ENCODE measurements at regions not wholly inside any gene's neighbourhood (a gene's known extent, or its start where the extent isn't known, plus 50 kb on each side); places are given as distances from the start of the nearest gene placed in this dataset.

DNA sequence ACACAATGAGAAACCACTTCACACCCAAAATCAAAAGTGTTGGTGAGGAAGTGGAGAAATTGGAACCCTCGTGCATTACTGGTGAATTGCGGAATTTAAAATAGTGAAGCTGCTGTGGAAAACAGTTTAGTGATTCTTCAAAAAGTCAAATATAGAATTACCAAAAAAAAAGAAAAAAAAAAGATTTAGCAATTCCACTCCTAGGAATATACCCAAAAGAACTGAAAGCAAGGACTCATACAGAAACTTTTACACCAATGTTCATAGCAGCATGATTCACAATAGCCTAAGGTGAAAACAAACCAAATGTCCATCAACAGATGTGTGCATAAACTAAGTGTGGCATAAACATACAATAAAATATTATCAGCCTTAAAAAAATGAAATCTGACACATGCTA is 364.3 kb upstream of the FAM241A start:
- no peak overlapping the region for H3K4me3 ChIP-seq
- no peak for DNase-seq (ENCODE audit: low spot score)
- H3K27ac ChIP-seq: no peak overlapping the region
- TF ChIP-seq, protein P1, sequence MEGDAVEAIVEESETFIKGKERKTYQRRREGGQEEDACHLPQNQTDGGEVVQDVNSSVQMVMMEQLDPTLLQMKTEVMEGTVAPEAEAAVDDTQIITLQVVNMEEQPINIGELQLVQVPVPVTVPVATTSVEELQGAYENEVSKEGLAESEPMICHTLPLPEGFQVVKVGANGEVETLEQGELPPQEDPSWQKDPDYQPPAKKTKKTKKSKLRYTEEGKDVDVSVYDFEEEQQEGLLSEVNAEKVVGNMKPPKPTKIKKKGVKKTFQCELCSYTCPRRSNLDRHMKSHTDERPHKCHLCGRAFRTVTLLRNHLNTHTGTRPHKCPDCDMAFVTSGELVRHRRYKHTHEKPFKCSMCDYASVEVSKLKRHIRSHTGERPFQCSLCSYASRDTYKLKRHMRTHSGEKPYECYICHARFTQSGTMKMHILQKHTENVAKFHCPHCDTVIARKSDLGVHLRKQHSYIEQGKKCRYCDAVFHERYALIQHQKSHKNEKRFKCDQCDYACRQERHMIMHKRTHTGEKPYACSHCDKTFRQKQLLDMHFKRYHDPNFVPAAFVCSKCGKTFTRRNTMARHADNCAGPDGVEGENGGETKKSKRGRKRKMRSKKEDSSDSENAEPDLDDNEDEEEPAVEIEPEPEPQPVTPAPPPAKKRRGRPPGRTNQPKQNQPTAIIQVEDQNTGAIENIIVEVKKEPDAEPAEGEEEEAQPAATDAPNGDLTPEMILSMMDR (IDR thresholded peaks at IDR 0.05): no peak

GRCh38 chr4:111781611-111782010 is 363.6 kb upstream of the FAM241A start:
- no peak overlapping the region for H3K27ac ChIP-seq
- DNase-seq (ENCODE audit: low spot score): no peak
- TF ChIP-seq, protein P1 (IDR thresholded peaks at IDR 0.05): no peak

GRCh38 chr4:111788099-111788498 is 357.2 kb upstream of the FAM241A start:
- H3K4me3 ChIP-seq: no peak overlapping the region
- TF ChIP-seq, protein P1 (IDR thresholded peaks at IDR 0.05): no peak

More at GRCh38 chr4:111781611-111782010, 363.6 kb upstream of the FAM241A start:
- no peak overlapping the region for H3K4me3 ChIP-seq

DNA sequence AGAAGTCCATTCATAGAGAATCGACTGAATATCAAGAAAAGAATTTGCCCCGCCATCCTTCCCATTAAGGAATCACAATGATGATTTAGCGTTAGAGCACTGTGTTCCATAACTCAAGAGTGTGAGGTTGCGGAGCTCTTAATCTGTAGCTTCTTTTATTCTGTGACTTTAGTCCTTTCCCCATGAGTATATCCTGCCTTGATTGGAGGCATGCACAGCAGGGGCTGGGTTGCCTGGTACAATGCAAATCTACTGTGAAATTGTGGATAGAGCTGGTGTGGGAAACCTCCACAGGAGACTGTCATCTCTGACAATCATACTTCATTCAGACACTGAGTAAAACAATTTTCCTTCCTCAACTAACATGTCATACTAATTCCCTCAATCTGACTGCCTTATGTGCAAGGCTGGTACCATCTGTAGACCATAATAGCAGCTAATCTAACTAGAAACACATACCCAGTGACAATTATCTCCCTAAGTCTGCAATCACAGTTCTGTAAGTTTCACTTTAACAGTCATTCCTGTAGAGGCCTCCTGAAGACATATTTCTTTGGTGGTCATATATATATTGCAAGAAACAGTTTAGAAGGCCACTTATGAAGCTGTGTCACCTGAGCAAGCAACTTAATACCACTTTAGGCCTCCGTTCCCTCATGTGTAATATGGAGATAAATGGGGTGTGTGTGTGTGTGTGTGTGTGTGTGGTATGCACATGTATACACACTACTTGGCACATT is 355.2 kb upstream of the FAM241A start:
- H3K4me3 ChIP-seq: no peak overlapping the region
- TF ChIP-seq, protein P1 (IDR thresholded peaks at IDR 0.05): no peak
- no peak overlapping the region for H3K27ac ChIP-seq

More at GRCh38 chr4:111788099-111788498, 357.2 kb upstream of the FAM241A start:
- H3K27ac ChIP-seq: no peak overlapping the region
- no peak for DNase-seq (ENCODE audit: low spot score)

DNA sequence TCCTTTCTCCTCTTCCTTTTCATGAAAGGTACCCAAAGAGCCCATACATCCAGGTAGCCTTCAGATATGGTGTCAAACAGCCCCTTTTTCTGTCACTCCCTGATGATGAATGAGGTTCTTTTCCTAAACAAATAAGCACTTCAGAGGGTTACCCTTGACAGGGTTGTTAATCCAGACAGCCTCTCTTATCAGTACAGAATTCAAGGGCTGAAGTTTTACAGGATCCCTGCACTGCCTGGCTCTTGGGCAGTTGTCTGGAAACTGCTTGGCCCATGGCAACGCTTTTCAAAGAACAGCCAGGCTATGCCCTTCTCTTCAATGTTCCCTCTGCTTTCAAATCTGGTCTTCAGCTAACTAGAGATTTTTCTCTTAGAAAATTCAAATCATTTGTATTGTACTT is 352.6 kb upstream of the FAM241A start:
- H3K27ac ChIP-seq: no peak overlapping the region
- no peak for DNase-seq (ENCODE audit: low spot score)
- TF ChIP-seq, protein P1 (IDR thresholded peaks at IDR 0.05): no peak
- H3K4me3 ChIP-seq: no peak overlapping the region

More for the DNA sequence above, 355.2 kb upstream of the FAM241A start:
- DNase-seq (ENCODE audit: low spot score): no peak

GRCh38 chr4:111793433-111794091 is 351.7 kb upstream of the FAM241A start:
- H3K27ac ChIP-seq: no peak overlapping the region
- TF ChIP-seq, protein P1 (IDR thresholded peaks at IDR 0.05): no peak
- no peak overlapping the region for H3K4me3 ChIP-seq
- no peak for DNase-seq (ENCODE audit: low spot score)
